CD4-positive, alpha-beta T cell (primary cell): ENCODE measurements at regions not wholly inside any gene's neighbourhood (a gene's known extent, or its start where the extent isn't known, plus 50 kb on each side); places are given as distances from the start of the nearest gene placed in this dataset.

Experiments used
- ATAC-seq: fragments of 200-7000 bp; cut with Tn5 transposase; one replicate; pipeline ENCODE4 v1.10.0; 2022; ENCODE audit warnings: mild to moderate bottlenecking; ENCODE audit not compliant: poor library complexity
- CTCF ChIA-PET: fragments of 350-600 bp; sonication (Branson Sonifier 250); formaldehyde crosslinking; loops from one replicate; lab custom pipeline; 2021; ENCODE audit warnings: antibody characterized with exemption, inconsistent platforms; lab: Charles Lee
- POLR2A ChIA-PET: fragments of 350-600 bp; sonication (Branson Sonifier 250); formaldehyde crosslinking; loops from one replicate; lab custom pipeline; 2021; ENCODE audit warnings: antibody characterized with exemption, inconsistent platforms; lab: Charles Lee
- DNase-seq, 14 experiments: peaks; one replicate each; pipeline ENCODE4 v3.0.0-alpha.2; 2013 to 2020; ENCODE audit warnings: mixed read lengths in 2 of 14
- H3K27ac ChIP-seq, 2 donors: one replicate each; pipeline versions ENCODE4 v1.5.1 to v1.7.0; 2013; ENCODE audit warnings: low read length in 2 of 2, low read depth in 1 of 2, mild to moderate bottlenecking in 1 of 2
- H3K27me3 ChIP-seq, 2 experiments: 1 replicate in 1 of 2; 2 replicates in 1 of 2; pipeline versions ENCODE4 v1.6.1 to v1.7.0; 2013; ENCODE audit warnings: low read length in 2 of 2, control low read depth in 1 of 2, mild to moderate bottlenecking in 1 of 2, moderate library complexity in 1 of 2; ENCODE audit not compliant: insufficient read depth in 2 of 2, control insufficient read depth in 1 of 2
- H3K36me3 ChIP-seq: one replicate; pipeline ENCODE4 v1.6.1; 2013; ENCODE audit warnings: low read length, control low read depth; ENCODE audit not compliant: insufficient read depth
- H3K4me1 ChIP-seq: one replicate; pipeline ENCODE4 v1.6.1; 2013; ENCODE audit warnings: low read length, control low read depth; ENCODE audit not compliant: insufficient read depth
- H3K4me3 ChIP-seq: one replicate; pipeline ENCODE4 v1.5.1; 2013; ENCODE audit warnings: mild to moderate bottlenecking, low read length, moderate library complexity
- H3K9me3 ChIP-seq, 2 experiments: 1 replicate in 1 of 2; 2 replicates in 1 of 2; pipeline versions ENCODE4 v1.6.1 to v1.7.0; 2013; ENCODE audit warnings: low read length in 2 of 2, mild to moderate bottlenecking in 2 of 2, control low read depth in 1 of 2, moderate library complexity in 1 of 2; ENCODE audit not compliant: control insufficient read depth in 1 of 2, insufficient read depth in 1 of 2
- H3K27ac Mint-ChIP-seq: one replicate; pipeline ENCODE4 v1.8.0; 2020; ENCODE audit warnings: mixed read lengths
- H3K27me3 Mint-ChIP-seq: one replicate; pipeline ENCODE4 v1.8.0; 2021; ENCODE audit warnings: mixed read lengths
- H3K36me3 Mint-ChIP-seq: one replicate; pipeline ENCODE4 v1.8.0; 2021; ENCODE audit warnings: low read depth, mixed read lengths
- H3K4me1 Mint-ChIP-seq: one replicate; pipeline ENCODE4 v1.8.0; 2021; ENCODE audit warnings: low read depth, mixed read lengths
- H3K4me3 Mint-ChIP-seq: one replicate; pipeline ENCODE4 v1.8.0; 2020; ENCODE audit warnings: mild to moderate bottlenecking, mixed read lengths
- H3K9me3 Mint-ChIP-seq: one replicate; pipeline ENCODE4 v1.8.0; 2020; ENCODE audit warnings: mixed read lengths
- CTCF ChIP-seq: fragments of 200-600 bp; IDR thresholded peaks from one replicate; pipeline ENCODE4 v1.8.0; 2022; ENCODE audit warnings: antibody characterized with exemption, mild to moderate bottlenecking
- intact Hi-C, 2 experiments: fragments of 100-400 bp; cut with DNase I in 1 of 2; cut with micrococcal nuclease in 1 of 2; formaldehyde crosslinking; loops; one replicate each; pipeline versions ENCODE4 v1.15.1 to v1.9.0; 2023 to 2025; cut with DNase I, micrococcal nuclease

GRCh38 chr13:78826312-78826711 lies 167.4 kb upstream of the OBI1 start:
- Mint-ChIP-seq H3K27ac (no peak overlapping the region), H3K4me1 (no peaks in the 10 kb centered on the region), H3K36me3 (no peaks in the 10 kb centered on the region), H3K9me3 (no peaks in the 10 kb centered on the region), H3K4me3 (no peak overlapping the region), H3K27me3 (peaks cover 26% of the 10 kb centered on the region)
- Histone ChIP-seq H3K27ac (no peak overlapping the region), H3K4me3 (no peak overlapping the region), H3K4me1 (no peaks in the 10 kb centered on the region), H3K27me3 (no peaks in the 10 kb centered on the region), H3K9me3 (no peaks in the 10 kb centered on the region), H3K36me3 (no peaks in the 10 kb centered on the region)
- ChIA-PET CTCF (no interaction called here), POLR2A (no interaction called here)
- DNase-seq (no peak), ATAC-seq (no peak)
- TF ChIP-seq CTCF: no peak
- intact Hi-C loops: no loop called here

GRCh38 chr13:78820541-78820940 lies 161.6 kb upstream of the OBI1 start:
- intact Hi-C loops: no loop called here

GRCh38 chr13:78816592-78816991 lies 157.6 kb upstream of the OBI1 start:
- Histone ChIP-seq H3K27me3 (peaks cover 0 to 3% of the 10 kb centered on the region in 2 experiments), H3K36me3 (no peaks in the 10 kb centered on the region), H3K9me3 (peaks cover 0 to 3% of the 10 kb centered on the region in 2 experiments), H3K27ac (no peak overlapping the region), H3K4me1 (no peaks in the 10 kb centered on the region), H3K4me3 (no peak overlapping the region)
- POLR2A ChIA-PET: no interaction called here
- CTCF ChIA-PET: no interaction called here
- Mint-ChIP-seq H3K36me3 (no peaks in the 10 kb centered on the region), H3K4me1 (no peaks in the 10 kb centered on the region), H3K9me3 (no peaks in the 10 kb centered on the region), H3K27me3 (peaks cover 5% of the 10 kb centered on the region), H3K27ac (no peak overlapping the region), H3K4me3 (no peak overlapping the region)
- intact Hi-C loops: no loop called here
- no peak for TF ChIP-seq CTCF
- DNase-seq (no peak), ATAC-seq (no peak)

More at GRCh38 chr13:78820541-78820940, 161.6 kb upstream of the OBI1 start:
- DNase-seq (no peak), ATAC-seq (no peak)
- Mint-ChIP-seq H3K27me3 (no peaks in the 10 kb centered on the region), H3K9me3 (no peaks in the 10 kb centered on the region), H3K27ac (no peak overlapping the region), H3K4me3 (no peak overlapping the region), H3K4me1 (no peaks in the 10 kb centered on the region), H3K36me3 (no peaks in the 10 kb centered on the region)
- no peaks in the 10 kb centered on the region for H3K36me3 ChIP-seq
- peaks cover 0 to 3% of the 10 kb centered on the region in 2 experiments for H3K9me3 ChIP-seq
- no peaks in the 10 kb centered on the region for H3K4me1 ChIP-seq
- no peak overlapping the region for H3K4me3 ChIP-seq
- CTCF ChIA-PET: interaction anchor here (0.9 to 1.0 kb wide), 2 partner anchors 9 to 14 kb away, joined by 3 read pairs; no protein-coding TSS in a partner anchor
- no peaks in the 10 kb centered on the region for H3K27me3 ChIP-seq
- no peak for TF ChIP-seq CTCF
- no peak overlapping the region for H3K27ac ChIP-seq
- POLR2A ChIA-PET: no interaction called here
